GM12875 (cell line): ENCODE measurements at regions not wholly inside any gene's neighbourhood (a gene's known extent, or its start where the extent isn't known, plus 50 kb on each side); places are given as distances from the start of the nearest gene placed in this dataset.

Experiments
- H3K4me3 ChIP-seq: one replicate; pipeline ENCODE4 v1.5.1; 2011; ENCODE audit warnings: low read depth, low read length, control low read depth
- TF ChIP-seq, protein P1 (sequence below): IDR thresholded peaks from 2 replicates; pipeline ENCODE4 v1.5.1; 2011; ENCODE audit warnings: low read depth, mild to moderate bottlenecking, control low read depth, inconsistent platforms, low read length, moderate library complexity, borderline replicate concordance; ENCODE audit not compliant: insufficient read depth

DNA sequence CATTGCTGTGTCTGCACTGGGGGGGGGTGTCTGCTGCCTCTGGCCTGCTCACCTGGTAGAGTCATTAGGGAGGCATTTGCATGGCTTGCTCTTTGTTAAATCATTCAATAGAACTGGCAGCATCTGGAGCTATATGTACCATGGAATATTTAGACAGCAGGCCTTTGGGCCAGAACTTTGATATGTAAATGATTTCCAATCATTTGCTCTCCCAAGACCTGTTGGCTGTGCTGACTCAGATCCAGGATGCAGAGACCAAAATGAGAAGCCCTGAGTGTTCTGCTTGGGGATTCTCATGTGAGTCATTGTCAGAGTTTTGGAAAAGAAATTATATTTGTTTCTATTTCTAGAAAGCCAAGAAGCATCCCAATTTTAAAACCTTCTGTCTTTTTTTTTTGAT lies 257.6 kb upstream of the IGFBP3 start:
- TF ChIP-seq, protein P1, sequence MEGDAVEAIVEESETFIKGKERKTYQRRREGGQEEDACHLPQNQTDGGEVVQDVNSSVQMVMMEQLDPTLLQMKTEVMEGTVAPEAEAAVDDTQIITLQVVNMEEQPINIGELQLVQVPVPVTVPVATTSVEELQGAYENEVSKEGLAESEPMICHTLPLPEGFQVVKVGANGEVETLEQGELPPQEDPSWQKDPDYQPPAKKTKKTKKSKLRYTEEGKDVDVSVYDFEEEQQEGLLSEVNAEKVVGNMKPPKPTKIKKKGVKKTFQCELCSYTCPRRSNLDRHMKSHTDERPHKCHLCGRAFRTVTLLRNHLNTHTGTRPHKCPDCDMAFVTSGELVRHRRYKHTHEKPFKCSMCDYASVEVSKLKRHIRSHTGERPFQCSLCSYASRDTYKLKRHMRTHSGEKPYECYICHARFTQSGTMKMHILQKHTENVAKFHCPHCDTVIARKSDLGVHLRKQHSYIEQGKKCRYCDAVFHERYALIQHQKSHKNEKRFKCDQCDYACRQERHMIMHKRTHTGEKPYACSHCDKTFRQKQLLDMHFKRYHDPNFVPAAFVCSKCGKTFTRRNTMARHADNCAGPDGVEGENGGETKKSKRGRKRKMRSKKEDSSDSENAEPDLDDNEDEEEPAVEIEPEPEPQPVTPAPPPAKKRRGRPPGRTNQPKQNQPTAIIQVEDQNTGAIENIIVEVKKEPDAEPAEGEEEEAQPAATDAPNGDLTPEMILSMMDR, result no peak
- H3K4me3 ChIP-seq, result no peak overlapping the region

DNA sequence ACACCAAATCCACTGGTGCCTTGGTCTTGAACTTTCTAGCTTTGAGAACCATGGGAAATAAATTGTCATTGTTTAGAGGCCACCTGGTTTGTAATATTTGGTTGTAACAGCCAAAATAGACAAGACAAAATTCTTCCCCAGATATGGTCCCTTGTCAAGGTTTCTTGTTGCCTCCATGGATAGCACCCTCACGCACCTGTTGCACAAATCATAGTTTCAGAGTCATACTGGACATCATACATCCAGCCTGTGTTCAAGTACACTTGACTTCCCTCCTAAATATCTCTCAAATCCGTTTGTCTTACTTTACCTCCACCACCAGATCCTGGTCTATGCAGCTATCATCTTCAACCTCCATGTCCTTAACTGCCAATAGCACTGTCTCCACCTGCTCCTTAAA lies 256.7 kb upstream of the IGFBP3 start:
- TF ChIP-seq, protein P1, result no peak
- H3K4me3 ChIP-seq, result no peak overlapping the region

DNA sequence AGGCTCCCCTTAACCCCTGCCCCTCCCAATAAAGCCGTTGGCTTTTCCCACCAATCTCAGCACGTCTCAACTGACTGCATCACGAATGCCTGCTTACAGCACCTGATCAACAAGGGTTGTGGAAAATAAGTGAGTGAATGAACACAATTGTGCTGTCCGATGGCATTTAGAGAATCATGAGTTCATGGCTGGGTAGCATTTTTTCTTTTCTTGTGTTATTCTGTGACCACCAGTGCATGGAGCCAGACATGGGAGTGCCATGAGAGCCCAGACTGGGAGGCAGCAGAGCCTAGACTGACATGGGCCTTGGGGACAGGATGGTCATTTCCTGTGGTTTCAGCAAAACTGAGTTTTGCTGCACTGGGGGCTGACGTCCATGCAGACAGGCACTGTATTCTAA lies 254.1 kb upstream of the IGFBP3 start:
- H3K4me3 ChIP-seq, result no peak overlapping the region
- TF ChIP-seq, protein P1, result no peak

DNA sequence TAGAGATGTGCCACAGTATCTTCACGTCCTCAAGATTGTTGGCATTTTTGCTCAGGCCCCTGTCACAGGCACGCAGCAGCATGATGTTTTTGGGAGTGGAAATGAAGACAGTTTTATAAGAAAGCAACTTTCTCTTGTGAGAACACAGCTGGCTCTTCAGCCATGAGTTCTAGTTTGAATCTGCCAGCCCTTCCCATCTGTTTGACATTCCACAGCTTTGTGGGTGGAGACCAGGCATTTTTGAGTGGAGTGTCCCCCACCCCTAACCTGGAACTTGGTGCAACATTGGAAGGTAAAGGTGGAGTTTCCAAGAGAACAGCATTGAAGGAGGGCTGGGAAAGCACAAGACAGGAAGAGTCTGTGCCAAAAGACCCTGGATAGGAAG lies 253.1 kb upstream of the IGFBP3 start:
- no peak overlapping the region for H3K4me3 ChIP-seq
- TF ChIP-seq, protein P1, result no peak

DNA sequence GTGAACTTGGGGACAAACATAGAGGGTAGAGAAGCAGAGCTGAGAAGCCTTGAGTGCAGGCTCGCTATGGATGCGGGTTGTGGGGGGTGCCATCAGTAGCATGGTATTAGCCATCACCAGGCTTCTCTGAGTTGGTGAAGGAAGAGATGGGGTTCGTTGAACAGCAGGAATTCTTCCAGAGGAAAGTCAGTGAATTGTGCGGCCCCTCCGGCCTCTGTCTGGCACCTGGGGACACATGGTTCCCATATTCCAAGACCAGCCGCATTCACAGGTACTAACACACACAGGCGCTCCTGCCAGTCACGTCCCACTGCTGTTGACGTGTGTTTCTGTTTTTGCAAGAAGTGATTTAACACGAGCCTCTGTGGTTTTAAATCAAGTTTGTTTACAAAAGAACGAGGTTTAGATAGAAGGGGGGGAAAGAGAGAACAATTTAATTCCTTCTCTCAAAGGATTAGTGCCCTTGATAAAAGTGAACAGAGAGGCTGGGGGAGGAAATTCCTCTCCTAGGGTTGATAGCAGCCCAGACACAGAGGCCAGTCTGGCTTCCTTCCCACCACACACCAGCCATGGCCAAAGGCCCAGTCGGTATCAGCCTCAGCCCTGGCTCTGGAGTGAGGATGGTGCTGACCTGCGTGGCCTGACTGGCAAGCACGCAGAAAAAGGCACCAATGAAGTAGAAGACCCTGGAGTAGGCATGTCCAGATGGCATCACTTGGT lies 252.6 kb upstream of the IGFBP3 start:
- TF ChIP-seq, protein P1, result no peak
- H3K4me3 ChIP-seq, result no peak overlapping the region

DNA sequence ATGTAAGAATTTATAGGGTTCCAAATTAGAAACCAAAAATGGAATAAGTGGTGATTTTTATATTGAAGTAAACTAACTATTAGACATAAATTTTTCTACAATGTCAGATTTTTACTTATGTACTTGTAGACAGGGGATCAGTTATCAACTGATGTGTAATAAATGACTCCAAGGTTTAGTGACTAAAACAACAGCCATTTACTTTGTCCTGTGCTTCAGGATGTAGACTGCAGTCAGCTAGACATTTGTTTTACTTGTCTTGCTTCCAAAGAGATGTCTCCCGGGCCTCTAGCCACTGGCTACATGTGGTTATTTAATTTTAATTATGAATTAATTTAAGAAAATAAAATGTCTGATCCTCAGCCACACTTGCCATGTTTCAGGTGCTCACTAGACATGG lies 249.7 kb upstream of the IGFBP3 start:
- H3K4me3 ChIP-seq, result no peak overlapping the region
- TF ChIP-seq, protein P1, result no peak

DNA sequence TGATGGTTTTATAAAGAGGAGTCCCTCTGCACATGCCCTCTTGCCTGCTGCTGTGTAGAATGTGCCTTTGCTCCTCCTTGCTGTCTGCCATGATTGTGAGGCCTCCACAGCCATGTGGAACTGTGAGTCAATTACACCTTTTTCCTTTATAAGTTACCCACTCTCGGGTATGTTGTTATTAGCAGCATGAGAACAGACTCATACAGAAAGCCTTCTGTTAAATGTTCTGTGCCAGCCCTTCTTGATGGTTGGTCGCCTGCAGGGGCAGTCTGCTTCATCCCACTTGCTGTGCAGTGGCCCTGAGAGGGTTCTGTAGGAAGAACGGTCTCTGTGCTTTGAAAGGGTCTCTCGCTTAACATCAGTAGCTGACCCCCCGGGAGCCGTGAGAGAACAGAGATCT lies 248.9 kb upstream of the IGFBP3 start:
- TF ChIP-seq, protein P1, result no peak
- H3K4me3 ChIP-seq, result no peak overlapping the region
